ENCODE measurements at regions not wholly inside any gene's neighbourhood (a gene's known extent, or its start where the extent isn't known, plus 50 kb on each side); places are given as distances from the start of the nearest gene placed in this dataset.

DNA sequence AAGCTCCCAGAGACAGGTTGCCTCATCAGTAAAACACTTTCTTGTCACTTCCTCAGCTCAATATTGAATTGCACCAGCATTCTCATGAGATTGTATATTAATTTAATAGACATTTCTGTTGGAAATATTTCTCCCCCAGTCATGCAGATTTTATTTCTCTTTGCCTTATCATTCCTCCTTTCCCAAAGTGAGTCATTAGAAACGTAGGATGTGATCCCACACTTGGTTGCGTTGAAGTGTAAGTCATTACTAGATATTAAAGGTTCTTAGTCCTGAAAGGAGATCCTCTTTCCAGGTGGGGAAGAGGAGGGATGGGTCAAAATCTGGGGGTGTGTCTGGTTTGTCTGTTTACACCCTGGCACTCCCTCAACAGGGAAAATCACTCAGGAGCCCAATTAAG, 438.2 kb downstream of the SLC4A3 start:
- Histone ChIP-seq H3K27me3 (replicated peaks in 1 of 7) (no peaks in the 10 kb centered on the region), H3K9me3 (no peaks in the 10 kb centered on the region), H3K4me3 (no peak overlapping the region), H3K36me3 (no peaks in the 10 kb centered on the region), H3K27ac (no peak overlapping the region), H3K4me1 (no peaks in the 10 kb centered on the region)
- 72 to 90% (median 81%) methylated on average over 2 of the region's 2 CpGs for WGBS, 5 donors
- intact Hi-C loops (cut with DNase I; ENCODE audit: low total_unique reads), result no loop called here
- TF ChIP-seq POLR2AphosphoS5 (IDR thresholded peaks at IDR 0.05) (no peak), POLR2A (IDR thresholded peaks at IDR 0.05) (no peak)
- TF ChIP-seq, protein P1, sequence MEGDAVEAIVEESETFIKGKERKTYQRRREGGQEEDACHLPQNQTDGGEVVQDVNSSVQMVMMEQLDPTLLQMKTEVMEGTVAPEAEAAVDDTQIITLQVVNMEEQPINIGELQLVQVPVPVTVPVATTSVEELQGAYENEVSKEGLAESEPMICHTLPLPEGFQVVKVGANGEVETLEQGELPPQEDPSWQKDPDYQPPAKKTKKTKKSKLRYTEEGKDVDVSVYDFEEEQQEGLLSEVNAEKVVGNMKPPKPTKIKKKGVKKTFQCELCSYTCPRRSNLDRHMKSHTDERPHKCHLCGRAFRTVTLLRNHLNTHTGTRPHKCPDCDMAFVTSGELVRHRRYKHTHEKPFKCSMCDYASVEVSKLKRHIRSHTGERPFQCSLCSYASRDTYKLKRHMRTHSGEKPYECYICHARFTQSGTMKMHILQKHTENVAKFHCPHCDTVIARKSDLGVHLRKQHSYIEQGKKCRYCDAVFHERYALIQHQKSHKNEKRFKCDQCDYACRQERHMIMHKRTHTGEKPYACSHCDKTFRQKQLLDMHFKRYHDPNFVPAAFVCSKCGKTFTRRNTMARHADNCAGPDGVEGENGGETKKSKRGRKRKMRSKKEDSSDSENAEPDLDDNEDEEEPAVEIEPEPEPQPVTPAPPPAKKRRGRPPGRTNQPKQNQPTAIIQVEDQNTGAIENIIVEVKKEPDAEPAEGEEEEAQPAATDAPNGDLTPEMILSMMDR (IDR thresholded peaks at IDR 0.05 in 8 of 11, conservative IDR thresholded peaks at IDR 0.05 in 3 of 11), result no peak
- no peak for DNase-seq

GRCh38 chr2:220068846-220069245, 441.4 kb downstream of the SLC4A3 start:
- DNase-seq, result no peak
- H3K27ac ChIP-seq, result no peak overlapping the region
- H3K27me3 ChIP-seq (replicated peaks in 1 of 7), result no peaks in the 10 kb centered on the region
- no peaks in the 10 kb centered on the region for H3K9me3 ChIP-seq
- 54 to 81% (median 75%) methylated on average over 2 of the region's 2 CpGs for WGBS, 5 donors
- intact Hi-C loops (cut with DNase I; ENCODE audit: low total_unique reads), result no loop called here
- no peaks in the 10 kb centered on the region for H3K36me3 ChIP-seq
- H3K4me1 ChIP-seq, result no peaks in the 10 kb centered on the region
- no peak overlapping the region for H3K4me3 ChIP-seq
- TF ChIP-seq POLR2AphosphoS5 (IDR thresholded peaks at IDR 0.05), result no peak
- no peak for TF ChIP-seq POLR2A (IDR thresholded peaks at IDR 0.05)
- TF ChIP-seq, protein P1 (IDR thresholded peaks at IDR 0.05 in 8 of 11, conservative IDR thresholded peaks at IDR 0.05 in 3 of 11), result no peak

- TF ChIP-seq, protein P1 (IDR thresholded peaks at IDR 0.05 in 8 of 11, conservative IDR thresholded peaks at IDR 0.05 in 3 of 11), result no peak
- TF ChIP-seq POLR2A (IDR thresholded peaks at IDR 0.05) (no peak), POLR2AphosphoS5 (IDR thresholded peaks at IDR 0.05) (no peak)
- Histone ChIP-seq H3K4me3 (no peak overlapping the region), H3K9me3 (no peaks in the 10 kb centered on the region), H3K27me3 (replicated peaks in 1 of 7) (no peaks in the 10 kb centered on the region), H3K36me3 (no peaks in the 10 kb centered on the region), H3K27ac (no peak overlapping the region), H3K4me1 (no peaks in the 10 kb centered on the region)
- 95 to 100% (median 98%) methylated on average over 1 of the region's 1 CpG for WGBS, 5 donors
- intact Hi-C loops (cut with DNase I; ENCODE audit: low total_unique reads), result no loop called here
- DNase-seq, result no peak
Observed at GRCh38 chr2:220070349-220070748, 442.9 kb downstream of the SLC4A3 start.

GRCh38 chr2:220071696-220072095, 444.3 kb downstream of the SLC4A3 start:
- Histone ChIP-seq H3K27ac (no peak overlapping the region), H3K9me3 (no peaks in the 10 kb centered on the region), H3K27me3 (replicated peaks in 1 of 7) (no peaks in the 10 kb centered on the region), H3K4me3 (no peak overlapping the region), H3K36me3 (no peaks in the 10 kb centered on the region), H3K4me1 (no peaks in the 10 kb centered on the region)
- WGBS, 5 donors, result 66 to 85% (median 74%) methylated on average over 5 of the region's 5 CpGs
- no peak for DNase-seq
- intact Hi-C loops (cut with DNase I; ENCODE audit: low total_unique reads), result no loop called here
- TF ChIP-seq POLR2A (IDR thresholded peaks at IDR 0.05) (no peak), POLR2AphosphoS5 (IDR thresholded peaks at IDR 0.05) (no peak)
- TF ChIP-seq, protein P1 (IDR thresholded peaks at IDR 0.05 in 8 of 11, conservative IDR thresholded peaks at IDR 0.05 in 3 of 11), result no peak
